ENCODE measurements at regions not wholly inside any gene's neighbourhood (a gene's known extent, or its start where the extent isn't known, plus 50 kb on each side); places are given as distances from the start of the nearest gene placed in this dataset.

GRCh38 chr13:29676535-29676934 lies 81.0 kb upstream of the SLC7A1 start:
- no peak for ATAC-seq
- DNase-seq = no peak
- intact Hi-C loops (cut with micrococcal nuclease) = no loop called here

DNA sequence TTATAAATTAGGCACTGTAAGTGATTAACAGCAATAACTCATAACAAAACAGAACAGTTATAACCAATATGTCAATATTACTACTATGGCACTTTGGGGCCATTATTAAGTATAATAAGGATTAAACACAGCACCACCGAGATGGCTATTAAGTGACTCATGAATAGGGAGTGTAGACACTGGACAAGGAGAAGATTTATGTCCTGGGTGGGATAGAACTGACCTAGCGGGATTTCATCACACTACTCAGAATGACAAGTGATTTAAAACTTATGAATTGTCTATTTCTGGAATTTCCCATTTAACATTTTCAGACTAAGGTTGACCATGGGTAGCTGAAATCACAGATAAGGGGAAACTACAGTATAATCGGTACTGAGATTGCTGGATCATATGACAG lies 79.0 kb upstream of the SLC7A1 start:
- intact Hi-C loops (cut with micrococcal nuclease) = no loop called here
- no peak for ATAC-seq
- no peak for DNase-seq

DNA sequence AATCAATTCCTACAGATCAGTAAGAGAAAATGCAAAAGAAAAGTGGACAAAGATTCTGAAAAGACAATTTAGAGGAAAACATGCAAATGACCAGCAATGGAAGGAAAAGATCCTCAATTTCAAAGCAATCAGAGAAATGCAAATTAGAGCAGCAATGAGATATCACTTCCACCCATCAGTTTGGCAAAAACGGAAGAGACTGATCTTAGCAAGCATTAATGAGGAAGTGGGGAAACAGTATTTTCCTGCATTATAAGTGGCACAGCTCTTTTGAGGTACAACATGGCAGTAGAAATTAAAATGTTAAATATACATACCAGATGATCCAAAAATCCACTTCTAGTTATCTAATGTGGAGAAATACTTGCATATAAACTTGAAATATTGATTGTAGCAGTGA lies 69.1 kb upstream of the SLC7A1 start:
- ATAC-seq = no peak
- no peak for DNase-seq
- intact Hi-C loops (cut with micrococcal nuclease) = no loop called here

GRCh38 chr13:29654843-29655547 lies 59.5 kb upstream of the SLC7A1 start:
- intact Hi-C loops (cut with micrococcal nuclease) = no loop called here
- ATAC-seq (no peak), DNase-seq (no peak)

- ATAC-seq = no peak
Measured at GRCh38 chr13:29654384-29654783, 58.9 kb upstream of the SLC7A1 start.

DNA sequence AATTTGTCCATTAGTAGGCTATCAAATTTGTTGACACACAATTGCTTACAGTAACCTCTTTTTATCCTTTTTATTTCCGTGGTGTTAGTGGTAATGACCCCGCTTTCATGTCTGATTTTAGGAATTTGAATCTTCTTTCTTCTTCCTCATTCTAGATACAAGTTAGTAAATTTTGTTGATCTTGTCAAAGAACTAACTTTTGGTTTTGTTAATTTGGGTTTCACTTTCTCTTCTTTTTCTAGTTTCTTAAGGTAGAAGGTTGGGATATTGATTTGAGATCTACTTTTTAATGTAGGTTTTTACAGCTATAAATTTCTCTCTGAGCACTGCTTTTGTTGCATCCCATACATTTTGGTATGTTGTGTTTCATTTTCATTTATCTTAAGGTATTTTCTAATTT lies 53.3 kb upstream of the SLC7A1 start:
- ATAC-seq = no peak
- intact Hi-C loops (cut with micrococcal nuclease) = no loop called here
- DNase-seq = no peak

More at GRCh38 chr13:29654384-29654783, 58.9 kb upstream of the SLC7A1 start:
- intact Hi-C loops (cut with micrococcal nuclease) = no loop called here
- no peak for DNase-seq

Measured in left ventricle myocardium superior (tissue), 1 donor.